ENCODE measurements at regions not wholly inside any gene's neighbourhood (a gene's known extent, or its start where the extent isn't known, plus 50 kb on each side); places are given as distances from the start of the nearest gene placed in this dataset.
A peak's percentile ranks its signal among the peaks of the same experiment; 100 is the strongest.
"Not testable (repeated sequence)": the region's sequence is repeated elsewhere in the genome, so short reads cannot be mapped to it uniquely, and the experiment has no call there.

DNA sequence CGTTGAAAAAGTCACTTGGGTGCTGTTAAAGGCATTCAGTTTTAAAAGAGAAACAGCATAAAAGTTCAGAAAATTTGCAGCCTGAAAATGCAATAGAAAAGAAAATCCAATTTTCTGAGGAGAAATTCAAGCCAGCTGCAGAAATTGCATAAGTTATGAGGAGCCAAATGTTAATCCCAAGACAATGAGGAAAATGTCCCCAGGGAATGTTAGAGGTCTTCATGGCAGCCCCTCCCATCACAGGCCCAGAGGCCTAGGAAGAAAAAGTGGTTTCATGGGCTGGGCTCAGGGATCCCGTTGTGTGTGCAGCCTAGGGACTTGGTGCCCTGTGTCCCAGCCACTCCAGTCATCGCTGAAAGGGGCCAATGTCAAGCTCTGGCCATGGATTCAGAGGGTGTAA, 1055.6 kb downstream of the DIPK2A start:
- DNase-seq (ENCODE audit: low read depth), result not testable (repeated sequence)

DNA sequence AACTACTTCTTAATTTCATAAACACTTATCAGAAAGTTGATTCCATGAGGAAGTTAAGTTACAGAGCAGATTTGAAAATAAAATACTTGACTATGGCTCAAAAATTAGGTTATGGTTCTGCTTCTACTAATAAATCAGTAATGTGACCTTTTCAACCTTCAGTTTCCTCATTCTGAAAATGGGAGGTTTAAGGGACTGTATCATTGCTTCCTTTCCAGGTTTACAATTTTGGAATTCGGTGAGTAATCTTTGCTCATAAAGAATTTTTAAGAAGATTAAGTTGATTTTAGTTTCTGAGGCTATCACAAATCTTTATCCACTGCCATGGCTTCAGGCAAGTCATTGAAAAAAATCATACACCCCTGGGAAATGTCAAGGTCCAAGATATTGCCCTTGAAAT, 1061.2 kb downstream of the DIPK2A start:
- no peak for DNase-seq (ENCODE audit: low read depth)

DNA sequence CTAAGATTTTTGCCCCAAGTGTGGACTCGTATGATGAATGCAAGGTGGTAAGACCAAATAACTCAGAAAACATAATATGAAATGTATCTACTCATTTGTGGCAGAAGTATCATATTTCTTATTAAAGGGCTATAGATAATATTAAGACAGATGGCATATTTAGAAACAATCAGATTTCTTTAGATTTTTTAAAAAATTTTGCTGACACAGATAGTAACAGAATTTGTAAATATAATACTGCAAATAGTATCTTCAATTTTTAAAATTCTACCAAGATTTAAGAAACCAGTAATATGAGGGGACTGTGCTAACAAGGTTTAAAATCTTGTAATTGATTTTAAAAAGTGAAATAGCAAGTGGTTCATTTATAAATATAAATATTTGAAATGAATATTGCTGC, 1064.1 kb downstream of the DIPK2A start:
- no peak for DNase-seq (ENCODE audit: low read depth)

DNA sequence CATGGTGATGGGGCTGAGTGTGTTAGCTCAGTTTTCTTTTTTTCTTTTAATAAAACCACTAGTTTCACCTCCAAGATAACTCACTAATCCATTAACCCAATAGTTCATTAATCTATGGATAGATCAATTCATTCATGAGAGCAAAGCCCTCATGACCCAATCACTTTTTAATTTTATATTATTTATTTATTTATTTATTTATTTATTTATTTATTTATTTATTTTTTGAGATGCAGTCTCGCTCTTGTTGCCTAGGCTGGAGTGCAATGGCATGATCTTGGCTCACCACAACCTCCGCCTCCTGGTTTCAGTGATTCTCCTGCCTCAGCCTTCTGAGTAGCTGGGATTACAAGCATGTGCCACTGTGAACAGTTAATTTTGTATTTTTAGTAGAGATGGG, 1082.4 kb downstream of the DIPK2A start:
- DNase-seq (ENCODE audit: low read depth), result not testable (repeated sequence)

DNA sequence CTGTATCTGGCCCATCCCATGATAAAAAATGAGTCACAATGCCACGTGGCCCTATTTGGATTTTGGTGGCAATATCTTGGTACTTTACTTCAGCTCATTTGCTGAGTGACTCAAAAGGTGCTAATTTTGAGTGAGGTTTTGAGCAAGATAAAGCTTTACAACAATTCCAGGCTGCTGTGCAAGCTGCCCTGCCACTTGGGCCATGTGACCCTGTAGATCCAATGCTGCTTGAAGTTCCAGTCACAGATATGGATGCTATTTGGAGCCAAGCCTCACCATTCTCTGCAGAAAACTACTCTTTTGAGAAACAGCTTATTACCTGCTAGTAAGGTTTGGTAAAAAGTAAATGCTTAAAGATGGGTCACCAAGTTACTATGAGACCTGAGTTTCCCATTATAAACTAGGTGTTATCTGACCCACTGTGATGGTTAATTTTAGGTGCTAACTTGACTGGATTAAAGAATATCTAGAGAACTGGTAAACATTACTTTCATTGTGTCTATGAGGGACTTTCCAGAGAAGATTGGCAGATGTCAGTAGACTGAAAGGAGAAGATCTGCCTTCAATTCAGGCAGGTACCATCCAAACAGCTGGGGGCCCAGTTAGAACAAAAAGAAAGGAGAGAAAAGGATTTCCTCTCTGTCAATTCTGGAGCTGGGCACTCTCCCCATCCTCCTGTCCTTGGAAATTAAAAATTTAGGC, 1083.9 kb downstream of the DIPK2A start:
- DNase-seq (ENCODE audit: low read depth), result no peak

DNA sequence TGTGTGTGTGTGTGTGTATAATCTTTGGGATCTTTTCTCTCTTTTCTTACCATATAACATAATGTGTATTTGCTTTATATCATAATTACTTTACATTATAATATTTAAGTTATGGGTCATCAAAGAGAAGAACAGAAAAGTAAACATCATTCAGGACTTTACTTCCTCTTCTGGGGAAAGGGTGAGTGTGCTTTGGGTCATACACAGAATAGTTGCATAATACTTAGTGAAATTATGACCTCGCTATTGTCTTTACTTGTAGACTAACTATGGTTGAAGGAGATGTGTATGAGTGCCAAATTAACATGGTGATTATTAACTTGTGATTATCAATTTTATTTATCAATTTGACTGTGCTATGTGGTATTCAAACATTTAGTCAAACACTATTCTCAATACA, 1086.9 kb downstream of the DIPK2A start:
- no peak for DNase-seq (ENCODE audit: low read depth)

DNA sequence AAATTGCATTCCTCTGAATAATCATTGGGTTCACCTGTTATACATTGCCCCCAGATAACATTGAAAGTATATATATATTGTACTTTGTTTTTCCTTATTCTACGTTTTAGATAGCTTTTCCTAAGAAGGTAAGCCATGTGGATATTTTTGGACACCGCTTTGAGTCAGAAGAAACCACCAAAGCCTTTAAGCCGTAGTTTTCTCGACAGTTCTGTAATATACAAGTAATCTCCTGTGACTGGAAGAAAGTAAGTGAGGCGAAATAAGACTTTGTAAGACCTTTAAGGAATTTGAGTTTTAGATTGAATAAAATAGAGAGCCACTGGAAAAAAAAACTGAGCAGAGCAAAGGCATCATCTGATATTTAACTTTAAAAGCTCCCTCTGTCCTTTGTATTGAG, 1092.0 kb downstream of the DIPK2A start:
- DNase-seq (ENCODE audit: low read depth), result no peak

DNA sequence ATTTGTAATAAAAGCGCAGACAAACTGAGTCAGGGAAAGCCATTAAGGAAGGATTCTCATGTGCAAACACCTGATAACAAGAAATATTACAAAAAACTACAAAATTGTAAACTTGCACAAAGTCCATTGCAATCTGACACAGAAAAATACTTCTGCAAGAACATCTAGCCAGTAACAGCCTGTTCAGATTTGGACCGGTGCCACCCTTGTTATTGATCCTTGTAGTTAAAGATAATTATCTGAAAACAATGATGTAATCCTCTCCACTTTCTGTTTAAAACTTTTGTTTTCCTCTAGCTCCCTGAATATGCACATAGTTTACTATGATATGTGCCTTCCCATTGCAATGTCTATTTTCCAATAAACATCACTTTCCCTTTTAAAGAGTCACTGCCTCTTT, 1090.2 kb downstream of the PLOD2 start:
- DNase-seq (ENCODE audit: low read depth), result no peak

DNA sequence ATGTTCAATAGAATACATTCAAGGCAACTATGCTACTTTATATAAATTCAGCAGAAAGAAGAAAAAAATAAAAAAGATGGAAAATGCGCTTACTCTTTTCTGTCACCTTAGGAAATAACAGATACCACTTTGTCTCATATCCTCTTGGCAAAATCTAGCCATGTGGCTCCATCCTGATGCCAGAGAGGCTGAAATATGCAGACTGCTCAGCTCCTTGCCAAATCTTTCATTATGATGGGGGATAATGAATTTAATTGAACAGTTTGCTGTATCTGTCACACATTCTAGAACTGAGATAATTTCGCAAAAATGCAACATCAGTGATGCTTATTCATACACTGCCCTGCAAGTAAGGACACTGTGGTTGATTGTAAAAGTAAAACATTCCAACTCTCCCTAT, 1081.5 kb downstream of the PLOD2 start:
- no peak for DNase-seq (ENCODE audit: low read depth)

DNA sequence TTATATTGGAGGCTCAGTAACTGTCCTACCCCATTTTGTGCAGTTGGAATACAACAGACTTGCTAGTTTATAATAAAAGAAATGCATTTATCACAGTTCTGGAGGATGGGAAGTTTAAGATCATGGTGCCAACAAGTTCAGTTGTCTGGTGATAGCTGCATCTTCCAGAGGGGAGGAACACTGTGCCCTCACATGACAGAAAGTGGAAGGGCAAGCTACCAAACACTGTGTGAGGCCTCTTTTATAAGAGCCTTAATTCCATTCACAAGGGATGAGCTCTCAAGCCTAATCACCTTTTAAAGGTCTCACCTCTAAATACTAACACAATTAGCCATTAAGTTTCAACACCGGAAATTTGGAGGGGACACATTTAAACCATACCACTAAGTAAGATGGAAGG, 1073.9 kb downstream of the PLOD2 start:
- no peak for DNase-seq (ENCODE audit: low read depth)

DNA sequence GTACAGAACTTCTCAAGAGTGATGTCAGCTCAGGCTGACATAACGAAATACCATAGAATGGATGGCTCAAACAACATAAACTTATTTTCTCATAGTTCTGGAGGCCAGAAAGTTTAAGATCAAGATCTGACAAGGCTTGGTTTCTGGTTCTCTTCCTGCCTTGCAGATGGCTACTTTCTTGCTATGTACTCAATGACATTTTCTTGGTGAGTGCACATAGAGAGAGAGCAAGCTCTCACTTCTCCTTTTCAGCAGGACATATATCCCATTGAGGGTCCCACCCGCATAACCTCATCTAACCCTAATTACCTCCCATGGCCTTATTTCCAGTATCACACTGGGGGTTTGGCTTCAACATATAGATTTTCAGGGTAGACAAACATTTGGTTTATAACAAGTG, 1072.1 kb downstream of the PLOD2 start:
- no peak for DNase-seq (ENCODE audit: low read depth)

DNA sequence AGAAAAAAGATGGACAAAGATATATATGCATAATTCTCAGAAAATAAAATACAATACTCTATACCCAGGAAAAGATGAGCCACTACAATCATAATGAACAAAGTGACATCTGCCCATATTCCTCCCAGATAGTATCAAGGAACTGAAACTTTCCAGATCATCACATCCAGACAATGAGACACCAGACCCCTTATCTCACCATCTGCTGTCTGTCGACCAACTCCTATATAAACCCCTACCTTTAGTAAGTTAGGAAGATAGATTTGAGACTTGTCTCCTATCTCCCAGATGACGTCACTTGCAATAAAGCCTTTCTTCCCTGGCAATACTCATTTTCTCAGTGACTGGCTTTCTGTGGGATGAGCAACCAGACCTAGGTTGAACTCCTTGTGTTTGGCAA, 1071.6 kb downstream of the PLOD2 start:
- DNase-seq (ENCODE audit: low read depth), result no peak

DNA sequence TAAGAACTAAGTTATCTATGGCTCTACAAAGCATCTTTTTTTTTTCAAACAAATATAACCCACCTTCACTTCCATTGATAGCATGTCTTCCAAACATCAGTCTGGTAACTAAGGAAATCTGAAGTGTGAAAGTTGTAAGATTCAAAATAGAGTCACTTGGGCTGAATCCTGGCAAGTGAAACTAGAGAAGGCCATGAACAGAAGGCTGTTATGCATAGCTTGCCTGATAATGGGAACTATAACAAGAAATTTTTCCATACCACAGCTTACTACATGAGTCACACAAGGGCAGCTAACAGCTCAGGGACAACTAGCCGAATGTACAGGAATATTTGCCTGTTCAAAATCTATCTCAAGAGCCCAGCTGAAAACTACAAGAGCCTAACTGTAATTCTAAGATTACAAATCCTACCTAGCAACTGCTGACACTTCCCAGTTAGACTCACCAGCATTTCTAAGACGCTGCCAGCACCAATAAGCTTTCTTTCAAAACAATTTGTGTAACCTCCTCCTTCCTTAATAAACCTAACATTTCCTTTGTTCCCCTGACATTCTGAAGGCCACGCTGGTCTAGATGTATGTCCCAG, 1066.5 kb downstream of the PLOD2 start:
- peak; percentile 73 for DNase-seq (ENCODE audit: low read depth)

DNA sequence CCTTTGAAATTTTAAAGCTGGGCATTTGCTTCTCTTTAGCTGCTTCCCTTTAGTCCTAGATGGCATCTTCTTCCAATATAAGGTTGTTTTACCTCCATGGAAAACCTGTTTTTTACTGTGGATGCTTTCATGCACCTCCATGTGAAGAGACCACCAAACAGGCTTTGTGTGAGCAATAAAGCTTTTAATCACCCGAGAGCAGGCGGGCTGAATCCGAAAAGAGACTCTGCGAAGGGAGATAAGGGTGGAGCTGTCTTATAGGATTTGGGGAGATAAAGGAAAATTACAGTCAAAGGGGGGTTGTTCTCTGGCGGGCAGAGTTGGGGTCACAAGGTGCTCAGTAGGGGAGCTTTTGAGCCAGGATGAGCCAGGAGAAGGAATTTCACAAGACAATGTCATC, 1049.8 kb downstream of the PLOD2 start:
- not testable (repeated sequence) for DNase-seq (ENCODE audit: low read depth)

DNA sequence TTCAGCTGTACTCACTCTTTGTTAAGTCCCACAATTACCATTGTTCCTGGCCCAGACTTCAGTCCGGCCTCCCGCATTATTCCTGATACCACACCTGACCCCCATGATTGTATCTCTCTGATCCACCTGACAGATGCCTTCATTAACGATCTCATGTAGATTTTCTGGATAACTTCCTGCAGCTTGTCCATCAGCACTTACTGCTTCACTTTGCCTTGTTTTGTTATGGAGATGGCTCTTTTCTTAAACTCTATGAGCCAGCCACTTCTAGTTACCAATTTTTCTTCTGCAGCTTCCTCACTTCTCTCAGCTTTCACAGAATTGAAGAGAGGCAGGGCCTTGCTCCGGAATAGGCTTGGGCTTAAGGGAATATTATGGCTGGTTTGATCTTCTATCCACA, 1044.2 kb downstream of the PLOD2 start:
- no peak for DNase-seq (ENCODE audit: low read depth)

DNA sequence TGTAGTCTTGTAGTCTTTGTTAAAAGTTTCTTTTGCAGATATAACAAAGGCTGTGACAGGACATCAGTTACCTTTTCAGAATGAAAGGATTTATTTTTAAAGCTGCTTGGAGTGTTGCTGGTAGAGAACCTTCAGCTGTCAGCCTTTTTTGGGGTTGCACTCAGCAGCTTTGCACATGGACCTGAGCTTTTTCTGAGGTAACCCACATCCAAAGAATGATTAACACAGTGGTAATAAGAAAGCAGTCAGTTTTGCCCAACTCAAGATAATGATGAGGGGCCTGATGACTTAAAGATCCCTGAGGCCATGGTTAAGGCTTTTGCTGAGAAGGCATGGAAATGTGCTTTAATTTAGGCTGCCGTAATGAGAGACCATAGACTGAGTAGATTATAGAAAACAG, 1042.7 kb downstream of the PLOD2 start:
- DNase-seq (ENCODE audit: low read depth), result no peak

DNA sequence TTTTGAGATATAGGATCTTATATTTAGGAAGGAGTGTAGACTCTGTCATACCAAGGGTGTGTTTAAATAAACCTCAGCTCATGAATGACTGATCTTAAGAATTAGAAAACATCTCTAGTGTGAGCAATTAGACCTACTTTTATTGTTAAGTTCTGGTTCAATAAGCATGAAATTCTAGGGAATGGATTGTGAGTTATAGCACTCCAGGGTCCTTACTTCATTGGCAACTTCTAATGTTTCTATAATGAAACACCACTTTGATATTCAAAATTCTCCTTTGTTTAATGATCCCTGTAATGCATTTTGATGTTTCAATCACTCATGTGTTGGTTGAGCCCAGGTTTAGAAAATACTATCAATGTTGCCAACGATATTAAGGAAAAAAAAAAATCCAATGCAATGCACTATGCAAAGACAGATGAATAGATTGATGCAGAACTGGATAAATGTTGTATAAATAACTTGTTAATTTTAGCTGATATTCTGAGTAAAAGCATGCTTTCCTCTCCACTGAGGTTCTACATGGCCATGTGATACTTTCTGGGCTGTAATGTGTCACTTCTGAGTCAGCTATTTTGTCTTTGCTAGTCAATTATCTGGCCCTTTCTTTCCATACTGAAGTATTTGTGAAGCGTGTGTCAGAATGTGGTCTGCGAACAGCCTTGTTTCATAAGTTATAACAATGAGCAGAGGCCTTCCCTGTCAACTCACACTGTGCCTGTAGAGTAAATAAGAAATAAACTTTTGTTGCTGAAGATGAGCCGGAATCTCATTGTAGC, 1035.9 kb downstream of the PLOD2 start:
- DNase-seq (ENCODE audit: low read depth), result peak; percentile 90

DNA sequence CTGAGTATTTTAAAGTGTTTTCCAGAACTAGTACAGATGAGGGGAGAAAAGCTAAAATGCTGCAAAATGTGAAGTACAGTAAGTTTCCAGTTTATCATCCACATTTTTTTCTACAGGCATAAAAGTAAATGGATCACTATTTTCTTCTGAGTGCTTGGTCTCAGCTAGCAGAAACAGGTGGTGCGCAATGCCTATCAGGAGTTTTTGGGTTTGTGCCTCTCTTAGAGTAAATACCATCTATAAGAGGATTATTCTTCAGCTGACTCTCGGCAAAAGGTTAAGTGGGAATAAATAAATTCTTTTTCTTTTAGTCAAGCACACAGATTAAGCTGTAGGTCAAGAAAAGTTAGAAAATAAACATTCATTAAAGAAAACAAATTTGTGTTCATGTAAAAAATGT, 1027.7 kb downstream of the PLOD2 start:
- DNase-seq (ENCODE audit: low read depth), result no peak

DNA sequence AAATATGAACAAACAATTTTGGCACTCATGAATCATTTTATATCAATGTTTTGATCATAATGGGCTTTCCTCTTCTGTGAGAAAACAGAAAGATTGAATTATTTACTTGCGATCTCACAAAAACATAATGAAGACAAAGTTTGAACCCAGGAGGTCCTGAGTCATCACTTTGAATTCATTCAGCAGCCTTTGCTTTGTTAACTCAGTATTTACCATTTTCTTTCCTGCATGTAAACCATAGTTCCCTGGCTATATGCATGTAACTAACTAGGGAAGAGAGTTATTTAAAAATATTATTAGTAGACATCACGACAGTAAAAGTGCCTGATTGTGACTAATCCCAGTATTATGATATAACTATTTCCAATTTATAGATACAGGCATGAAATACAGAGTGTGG, 1026.2 kb downstream of the PLOD2 start:
- DNase-seq (ENCODE audit: low read depth), result peak; percentile 6

DNA sequence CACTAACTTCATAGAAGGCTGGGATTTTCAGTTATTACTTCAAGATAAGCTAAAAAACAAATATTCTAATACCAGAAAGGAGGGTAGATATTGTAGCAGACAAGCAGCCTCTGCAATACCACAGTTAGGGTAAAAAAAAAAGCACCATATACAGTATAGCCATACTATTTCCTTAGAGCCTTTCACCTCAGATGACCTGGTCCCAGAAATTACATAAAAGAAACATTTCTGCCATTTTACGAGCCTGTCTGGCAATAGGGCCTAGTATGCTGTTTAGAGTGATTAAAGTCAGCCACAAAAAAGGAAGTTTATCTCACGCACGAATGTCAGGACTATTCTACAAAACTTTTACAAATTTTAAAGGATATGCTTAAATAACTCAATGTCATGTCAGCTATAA, 1016.6 kb downstream of the PLOD2 start:
- no peak for DNase-seq (ENCODE audit: low read depth)

DNA sequence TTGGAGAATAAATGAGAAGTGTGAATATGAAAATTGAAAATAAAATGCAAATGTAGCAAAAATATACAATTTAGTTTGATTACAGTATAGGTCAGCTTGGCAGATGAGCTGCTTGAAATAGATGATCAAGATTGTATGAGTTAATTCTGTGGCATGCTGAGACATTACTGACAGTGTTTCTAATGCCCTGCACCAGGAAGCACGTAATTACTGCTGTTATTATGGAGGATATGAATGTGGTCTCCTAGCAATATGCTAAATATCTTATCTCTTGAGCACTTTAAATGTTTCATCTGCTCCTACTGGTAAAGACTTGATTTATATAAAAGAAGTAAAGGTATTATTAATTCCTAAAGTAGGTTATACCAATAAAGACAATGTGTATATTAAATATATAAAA, 1015.5 kb downstream of the PLOD2 start:
- no peak for DNase-seq (ENCODE audit: low read depth)

DNA sequence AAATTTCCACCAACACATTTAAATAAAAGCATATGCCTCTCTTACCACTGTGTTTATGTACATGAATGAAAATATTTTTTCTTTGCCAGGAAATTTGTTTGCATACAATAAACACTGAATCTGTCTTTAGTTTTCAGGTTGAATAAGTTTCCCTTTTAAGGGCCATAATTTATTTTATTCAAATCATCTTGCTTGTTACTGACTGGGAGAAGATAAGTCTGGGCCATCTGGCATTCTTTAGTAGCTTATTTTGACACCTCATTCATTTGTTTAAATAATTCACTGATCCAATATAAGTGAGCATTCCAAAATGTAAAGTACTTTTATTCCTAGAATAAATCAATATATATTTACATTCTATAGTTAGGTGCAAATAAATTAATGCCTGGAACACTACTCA, 1001.3 kb downstream of the PLOD2 start:
- no peak for DNase-seq (ENCODE audit: low read depth)

DNA sequence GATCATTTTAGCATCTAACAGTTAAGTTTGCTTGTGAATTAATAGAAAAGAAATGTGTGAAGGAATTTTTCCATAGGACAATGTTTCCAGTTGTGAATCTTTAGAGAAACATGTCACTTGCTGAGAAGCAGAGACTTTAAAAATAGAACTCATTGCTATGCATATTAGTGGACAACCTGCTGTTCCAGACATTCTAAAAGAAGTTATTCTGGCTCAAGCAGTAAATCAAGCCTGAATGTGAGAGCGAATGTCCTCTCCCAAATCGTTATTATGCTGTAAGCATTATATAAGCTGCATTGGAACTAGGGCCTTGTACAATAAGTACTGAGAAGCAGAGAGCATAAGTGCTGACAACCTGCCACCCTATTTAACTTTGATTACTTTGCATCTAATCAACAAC, 990.9 kb downstream of the PLOD2 start:
- DNase-seq (ENCODE audit: low read depth), result no peak
